ENCODE measurements at regions not wholly inside any gene's neighbourhood (a gene's known extent, or its start where the extent isn't known, plus 50 kb on each side); places are given as distances from the start of the nearest gene placed in this dataset.

- TF ChIP-seq CTCF (conservative IDR thresholded peaks at IDR 0.05 in 1 of 2, IDR thresholded peaks at IDR 0.05 in 1 of 2; ENCODE audit: extremely low read depth in 1 of 2, insufficient read depth in 1 of 2, low read depth in 1 of 2, low read length in 2 of 2), result no peak
- TF ChIP-seq EZH2 (IDR thresholded peaks at IDR 0.05; ENCODE audit: borderline replicate concordance, low read length), result no peak
These were observed 621.7 kb downstream of the LMO4 start for GRCh38 chr1:87950369-87950768.
